Kidney (tissue), 13 donors: ENCODE measurements at regions not wholly inside any gene's neighbourhood (a gene's known extent, or its start where the extent isn't known, plus 50 kb on each side); places are given as distances from the start of the nearest gene placed in this dataset.

Experiments
- DNase-seq, 5 donors: peaks; one replicate each; pipeline ENCODE4 v3.0.0-alpha.2; 2013 to 2020
- FAIRE-seq: peaks from 2 replicates; lab custom pipeline; 2012; peaks lifted over from hg19 to GRCh38; lab: Jason Lieb, UNC
- H3K27ac ChIP-seq, 2 donors: one replicate each; pipeline ENCODE4 v1.7.0; 2013; ENCODE audit warnings: low read depth in 2 of 2, low read length in 2 of 2, inconsistent platforms in 1 of 2
- H3K27me3 ChIP-seq: one replicate; pipeline ENCODE4 v1.7.1; 2013; ENCODE audit warnings: low read length, inconsistent platforms; ENCODE audit not compliant: control insufficient read depth, insufficient read depth
- H3K36me3 ChIP-seq, 3 donors: one replicate each; pipeline versions ENCODE4 v1.7.0 to v1.7.1; 2013; ENCODE audit warnings: low read length in 3 of 3, control low read depth in 1 of 3, inconsistent platforms in 1 of 3; ENCODE audit not compliant: insufficient read depth in 3 of 3, control insufficient read depth in 2 of 3
- H3K4me1 ChIP-seq, 3 donors: one replicate each; pipeline versions ENCODE4 v1.7.0 to v1.7.1; 2013; ENCODE audit warnings: low read length in 3 of 3, inconsistent platforms in 1 of 3, low read depth in 1 of 3; ENCODE audit not compliant: control insufficient read depth in 2 of 3, insufficient read depth in 2 of 3
- H3K4me3 ChIP-seq, 3 donors: one replicate each; pipeline versions ENCODE4 v1.7.0 to v1.8.1; 2013; ENCODE audit warnings: low read length in 3 of 3, control low read depth in 1 of 3, inconsistent platforms in 1 of 3
- H3K9ac ChIP-seq, 3 donors: one replicate each; pipeline versions ENCODE4 v1.7.0 to v1.7.1; 2013; ENCODE audit warnings: low read length in 3 of 3, control low read depth in 1 of 3, inconsistent platforms in 1 of 3
- H3K9me3 ChIP-seq, 3 donors: one replicate each; pipeline versions ENCODE4 v1.7.0 to v1.7.1; 2013; ENCODE audit warnings: low read length in 3 of 3, control low read depth in 1 of 3, inconsistent platforms in 1 of 3; ENCODE audit not compliant: control insufficient read depth in 2 of 3, insufficient read depth in 1 of 3
- intact Hi-C: fragments of 100-400 bp; cut with DNase I; formaldehyde crosslinking; loops from one replicate; pipeline ENCODE4 v1.11.1; 2022
- TF ChIP-seq, protein P1 (sequence below): IDR thresholded peaks from 3 replicates; pipeline ENCODE4 v1.5.1; 2012; ENCODE audit warnings: mild to moderate bottlenecking, moderate library complexity, borderline replicate concordance; ENCODE audit not compliant: insufficient read depth; ENCODE audit errors: extremely low read depth
- donor health status: control.
- donor health status: control.
- donor health status: control.
- donor health status: control.
- donor health status: control.
- donor health status: DM: yes; HTN: yes; CAD: no.
- donor health status: Normal renal cell carcinoma (clear cell type).

DNA sequence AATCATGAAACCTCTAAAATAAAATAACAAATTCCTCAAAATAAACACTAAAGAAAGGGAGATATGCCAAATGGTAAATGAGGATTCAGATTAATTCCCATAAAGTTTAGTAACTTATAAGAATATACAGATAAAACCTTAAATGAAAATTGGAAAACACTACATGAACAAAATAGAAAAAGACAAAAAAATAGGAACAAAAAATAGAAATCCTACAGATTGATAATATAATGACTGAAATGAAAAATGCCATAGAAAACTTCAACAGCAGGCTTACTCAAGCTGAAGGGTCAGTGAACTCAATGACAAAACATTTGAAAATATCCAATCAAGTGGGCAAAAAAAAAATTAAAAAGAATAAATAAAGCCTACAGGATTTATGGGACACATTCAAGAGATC lies 1784.8 kb downstream of the PCDH9 start:
- TF ChIP-seq, protein P1, sequence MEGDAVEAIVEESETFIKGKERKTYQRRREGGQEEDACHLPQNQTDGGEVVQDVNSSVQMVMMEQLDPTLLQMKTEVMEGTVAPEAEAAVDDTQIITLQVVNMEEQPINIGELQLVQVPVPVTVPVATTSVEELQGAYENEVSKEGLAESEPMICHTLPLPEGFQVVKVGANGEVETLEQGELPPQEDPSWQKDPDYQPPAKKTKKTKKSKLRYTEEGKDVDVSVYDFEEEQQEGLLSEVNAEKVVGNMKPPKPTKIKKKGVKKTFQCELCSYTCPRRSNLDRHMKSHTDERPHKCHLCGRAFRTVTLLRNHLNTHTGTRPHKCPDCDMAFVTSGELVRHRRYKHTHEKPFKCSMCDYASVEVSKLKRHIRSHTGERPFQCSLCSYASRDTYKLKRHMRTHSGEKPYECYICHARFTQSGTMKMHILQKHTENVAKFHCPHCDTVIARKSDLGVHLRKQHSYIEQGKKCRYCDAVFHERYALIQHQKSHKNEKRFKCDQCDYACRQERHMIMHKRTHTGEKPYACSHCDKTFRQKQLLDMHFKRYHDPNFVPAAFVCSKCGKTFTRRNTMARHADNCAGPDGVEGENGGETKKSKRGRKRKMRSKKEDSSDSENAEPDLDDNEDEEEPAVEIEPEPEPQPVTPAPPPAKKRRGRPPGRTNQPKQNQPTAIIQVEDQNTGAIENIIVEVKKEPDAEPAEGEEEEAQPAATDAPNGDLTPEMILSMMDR: no peak
- no peak overlapping the region for H3K4me3 ChIP-seq
- FAIRE-seq: no peak
- no peak overlapping the region for H3K9ac ChIP-seq
- no peak overlapping the region for H3K27ac ChIP-seq
- H3K36me3 ChIP-seq: no peaks in the 10 kb centered on the region
- no peaks in the 10 kb centered on the region for H3K4me1 ChIP-seq
- intact Hi-C loops: no loop called here
- no peaks in the 10 kb centered on the region for H3K27me3 ChIP-seq
- DNase-seq: no peak
- peaks cover 0 to 2% (median 0%) of the 10 kb centered on the region in 3 donors for H3K9me3 ChIP-seq

DNA sequence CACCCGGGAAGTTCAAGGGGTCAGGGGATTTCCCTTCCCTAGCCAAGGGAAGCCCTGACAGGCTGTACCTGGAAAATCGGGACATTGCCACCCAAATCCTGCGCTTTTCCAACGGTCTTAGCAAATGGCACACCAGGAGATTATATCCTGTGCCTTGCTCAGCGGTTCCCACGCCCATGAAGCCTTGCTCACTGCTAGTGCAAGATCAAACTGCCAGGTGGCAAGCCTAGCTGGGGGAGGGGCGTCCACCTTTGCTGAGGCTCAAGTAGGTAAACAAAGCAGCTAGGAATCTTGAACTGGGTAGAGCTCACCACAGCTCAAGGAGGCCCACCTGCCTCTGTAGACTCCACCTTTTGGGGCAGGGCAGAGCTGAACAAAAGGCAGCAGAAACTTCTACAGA lies 1794.5 kb downstream of the PCDH9 start:
- H3K4me3 ChIP-seq: no peak overlapping the region
- DNase-seq: no peak
- H3K9ac ChIP-seq: no peak overlapping the region
- no peaks in the 10 kb centered on the region for H3K36me3 ChIP-seq
- intact Hi-C loops: no loop called here
- H3K27me3 ChIP-seq: no peaks in the 10 kb centered on the region
- no peak for FAIRE-seq
- H3K9me3 ChIP-seq: peaks cover 0 to 4% (median 0%) of the 10 kb centered on the region in 3 donors
- TF ChIP-seq, protein P1: no peak
- no peak overlapping the region for H3K27ac ChIP-seq
- H3K4me1 ChIP-seq: no peaks in the 10 kb centered on the region

DNA sequence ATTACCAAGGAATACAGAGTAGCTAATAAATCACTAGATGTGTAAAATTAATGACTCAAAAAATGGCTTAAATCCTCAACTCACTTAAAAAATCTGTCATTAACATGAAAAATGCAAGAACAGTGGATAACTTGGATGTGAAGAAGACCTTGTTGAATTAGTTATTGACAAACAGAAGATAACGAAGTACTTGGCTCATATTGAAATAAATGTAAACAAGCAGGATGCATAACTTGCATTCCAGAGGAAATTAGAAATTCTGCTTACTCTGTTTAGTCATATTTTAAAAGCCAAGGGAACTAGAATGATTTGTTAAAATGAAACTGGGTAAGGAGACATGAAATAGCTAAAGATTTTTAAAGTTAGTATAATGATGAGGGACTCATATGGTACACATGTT lies 1812.2 kb downstream of the PCDH9 start:
- peak in 2 of 5 donors; percentile 20 to 21 for DNase-seq

More for the DNA sequence above, 1812.2 kb downstream of the PCDH9 start:
- intact Hi-C loops: no loop called here
- Histone ChIP-seq H3K4me1 (no peaks in the 10 kb centered on the region), H3K36me3 (no peaks in the 10 kb centered on the region), H3K9ac (no peak overlapping the region), H3K4me3 (no peak overlapping the region), H3K27ac (no peak overlapping the region), H3K9me3 (no peaks in the 10 kb centered on the region), H3K27me3 (no peaks in the 10 kb centered on the region)
- TF ChIP-seq, protein P1: no peak
- no peak for FAIRE-seq
